GM19025 (cell line): ENCODE measurements at regions not wholly inside any gene's neighbourhood (a gene's known extent, or its start where the extent isn't known, plus 50 kb on each side); places are given as distances from the start of the nearest gene placed in this dataset.
"Not testable (repeated sequence)": the region's sequence is repeated elsewhere in the genome, so short reads cannot be mapped to it uniquely, and the experiment has no call there.

Experiments
- ATAC-seq: cut with Tn5 transposase; IDR thresholded peaks from one replicate; pipeline ENCODE4 v1.9.1; 2021; ENCODE audit warnings: mild to moderate bottlenecking, low read depth, moderate library complexity; ENCODE audit not compliant: unreplicated experiment

GRCh38 chr5:135161221-135161620 is 127.2 kb upstream of the PITX1 start:
- no peak for ATAC-seq

GRCh38 chr5:135160036-135160675 is 126.1 kb upstream of the PITX1 start:
- ATAC-seq, result no peak

GRCh38 chr5:135159626-135160025 is 125.6 kb upstream of the PITX1 start:
- ATAC-seq, result no peak

GRCh38 chr5:135158982-135159381 is 125.0 kb upstream of the PITX1 start:
- ATAC-seq, result no peak

GRCh38 chr5:135158314-135158697 is 124.3 kb upstream of the PITX1 start:
- ATAC-seq, result no peak

GRCh38 chr5:135157421-135158313 is 123.6 kb upstream of the PITX1 start:
- ATAC-seq, result no peak

GRCh38 chr5:135156715-135157404 is 122.8 kb upstream of the PITX1 start:
- no peak for ATAC-seq

- no peak for ATAC-seq
Observed at GRCh38 chr5:135156337-135156714, 122.3 kb upstream of the PITX1 start.

- ATAC-seq, result no peak
Observed at GRCh38 chr5:135155616-135156214, 121.7 kb upstream of the PITX1 start.

GRCh38 chr5:135154961-135155360 is 120.9 kb upstream of the PITX1 start:
- ATAC-seq, result no peak

GRCh38 chr5:135154197-135154596 is 120.2 kb upstream of the PITX1 start:
- no peak for ATAC-seq

GRCh38 chr5:135153661-135154060 is 119.6 kb upstream of the PITX1 start:
- no peak for ATAC-seq

- no peak for ATAC-seq
Observed at GRCh38 chr5:135153259-135153658, 119.2 kb upstream of the PITX1 start.

- not testable (repeated sequence) for ATAC-seq
Observed at GRCh38 chr5:135151660-135152059, 117.6 kb upstream of the PITX1 start.

- ATAC-seq, result no peak
Observed at GRCh38 chr5:135151256-135151655, 117.2 kb upstream of the PITX1 start.

GRCh38 chr5:135150767-135151166 is 116.7 kb upstream of the PITX1 start:
- no peak for ATAC-seq

- no peak for ATAC-seq
Observed at GRCh38 chr5:135149956-135150723, 116.1 kb upstream of the PITX1 start.

- ATAC-seq, result no peak
Observed at GRCh38 chr5:135149229-135149955, 115.4 kb upstream of the PITX1 start.

GRCh38 chr5:135147294-135148090 is 113.5 kb upstream of the PITX1 start:
- ATAC-seq, result no peak
